IMR-90 (cell line): ENCODE measurements at regions not wholly inside any gene's neighbourhood (a gene's known extent, or its start where the extent isn't known, plus 50 kb on each side); places are given as distances from the start of the nearest gene placed in this dataset.

Experiments used
- ATAC-seq: fragments of 200-7000 bp; cut with Tn5 transposase; 2 replicates; pipeline ENCODE4 v1.9.1; 2020; ENCODE audit warnings: low read depth, mild to moderate bottlenecking, moderate library complexity
- BruUV-seq: library from RNA; stranded (reverse); fragments of 400-500 nt; replicated peaks from 2 replicates; lab custom pipeline; 2021; lab: Mats Ljungman, UMichigan
- CTCF ChIA-PET: fragments of 300-600 bp; formaldehyde crosslinking; extraction: SDS; loops from one replicate; lab custom pipeline; 2021; ENCODE audit warnings: antibody characterized with exemption; lab: Yijun Ruan, JAX
- POLR2A ChIA-PET: fragments of 300-600 bp; sonication (Branson Sonifier 250); formaldehyde crosslinking; loops from one replicate; lab custom pipeline; 2022; ENCODE audit warnings: antibody characterized with exemption; ENCODE audit not compliant: unreplicated experiment; lab: Charles Lee
- DNase-seq: peaks from one replicate; pipeline ENCODE4 v3.0.0; 2013
- H2AFZ ChIP-seq: replicated peaks from 2 replicates; pipeline ENCODE3; 2013; ENCODE audit warnings: low read length, mild to moderate bottlenecking; ENCODE audit not compliant: poor library complexity
- H2AK5ac ChIP-seq: 2 replicates; pipeline ENCODE4 v1.6.1; 2013; ENCODE audit warnings: low read depth, low read length, inconsistent platforms
- H2AK9ac ChIP-seq: replicated peaks from 2 replicates; pipeline ENCODE3; 2013; ENCODE audit warnings: mild to moderate bottlenecking, low read depth, low read length, moderate library complexity; ENCODE audit not compliant: poor library complexity
- H2BK120ac ChIP-seq: 2 replicates; pipeline ENCODE4 v1.6.1; 2013; ENCODE audit warnings: low read depth, low read length, inconsistent platforms
- H2BK15ac ChIP-seq: 3 replicates; pipeline ENCODE4 v1.6.1; 2013; ENCODE audit warnings: low read depth, low read length, inconsistent platforms
- H2BK20ac ChIP-seq: 2 replicates; pipeline ENCODE4 v1.6.1; 2013; ENCODE audit warnings: low read depth, mild to moderate bottlenecking, inconsistent platforms, low read length, moderate library complexity
- H2BK5ac ChIP-seq: 2 replicates; pipeline ENCODE4 v1.6.1; 2013; ENCODE audit warnings: mild to moderate bottlenecking, low read depth, low read length, inconsistent platforms; ENCODE audit not compliant: poor library complexity, severe bottlenecking
- H3K14ac ChIP-seq: replicated peaks from 2 replicates; pipeline ENCODE4 v1.6.1; 2013; ENCODE audit warnings: low read depth, low read length, inconsistent platforms
- H3K18ac ChIP-seq: 2 replicates; pipeline ENCODE4 v1.6.1; 2013; ENCODE audit warnings: low read depth, low read length, control low read depth
- H3K23ac ChIP-seq: 2 replicates; pipeline ENCODE4 v1.6.1; 2013; ENCODE audit warnings: low read depth, low read length, inconsistent platforms
- H3K27ac ChIP-seq: 2 replicates; pipeline ENCODE4 v1.5.1; 2013; ENCODE audit warnings: mild to moderate bottlenecking, control low read depth, low read length; ENCODE audit not compliant: insufficient read depth
- H3K27me3 ChIP-seq: 2 replicates; pipeline ENCODE4 v1.6.1; 2013; ENCODE audit warnings: low read length; ENCODE audit not compliant: control insufficient read depth, insufficient read depth
- H3K36me3 ChIP-seq: 2 replicates; pipeline ENCODE4 v1.6.1; 2013; ENCODE audit warnings: low read length, mixed read lengths; ENCODE audit not compliant: control insufficient read depth, insufficient read depth
- H3K4ac ChIP-seq: 2 replicates; pipeline ENCODE4 v1.6.1; 2013; ENCODE audit warnings: low read depth, low read length, inconsistent platforms
- H3K4me1 ChIP-seq: 2 replicates; pipeline ENCODE4 v1.6.1; 2013; ENCODE audit warnings: low read length, mixed read lengths; ENCODE audit not compliant: control insufficient read depth, insufficient read depth
- H3K4me2 ChIP-seq: 2 replicates; pipeline ENCODE4 v1.6.1; 2013; ENCODE audit warnings: low read depth, mild to moderate bottlenecking, control low read depth, low read length, moderate library complexity
- H3K4me3 ChIP-seq: 2 replicates; pipeline ENCODE4 v1.5.1; 2013; ENCODE audit warnings: low read depth, mild to moderate bottlenecking, control low read depth, low read length, moderate library complexity; ENCODE audit not compliant: insufficient read depth
- H3K56ac ChIP-seq: 2 replicates; pipeline ENCODE4 v1.6.1; 2013; ENCODE audit warnings: low read length, inconsistent platforms; ENCODE audit not compliant: insufficient read depth; ENCODE audit errors: extremely low read depth
- H3K79me1 ChIP-seq, 2 experiments: 2 replicates each; pipeline ENCODE4 v1.6.1; 2013; ENCODE audit warnings: low read length in 2 of 2, inconsistent platforms in 1 of 2, low read depth in 1 of 2
- H3K9ac ChIP-seq: 2 replicates; pipeline ENCODE4 v1.6.1; 2013; ENCODE audit warnings: low read depth, low read length, control low read depth
- H3K9me1 ChIP-seq: 2 replicates; pipeline ENCODE4 v1.6.1; 2013; ENCODE audit warnings: low read length, inconsistent platforms; ENCODE audit not compliant: insufficient read depth
- H3K9me3 ChIP-seq: 2 replicates; pipeline ENCODE4 v1.6.1; 2013; ENCODE audit warnings: low read length; ENCODE audit not compliant: control insufficient read depth, insufficient read depth
- H4K20me1 ChIP-seq: 2 replicates; pipeline ENCODE4 v1.6.1; 2013; ENCODE audit warnings: low read length, inconsistent platforms; ENCODE audit not compliant: insufficient read depth
- H4K5ac ChIP-seq: 2 replicates; pipeline ENCODE4 v1.6.1; 2013; ENCODE audit warnings: mild to moderate bottlenecking, low read depth, low read length, control low read depth
- H4K8ac ChIP-seq, 2 experiments: 2 replicates each; pipeline ENCODE4 v1.6.1; 2013; ENCODE audit warnings: low read depth in 2 of 2, low read length in 2 of 2, control low read depth in 1 of 2, inconsistent platforms in 1 of 2
- H4K91ac ChIP-seq: 2 replicates; pipeline ENCODE4 v1.6.1; 2013; ENCODE audit warnings: low read depth, low read length, inconsistent platforms; ENCODE audit not compliant: insufficient read depth
- CEBPB ChIP-seq: IDR thresholded peaks from 2 replicates; pipeline ENCODE4 v1.6.1; 2012; ENCODE audit warnings: low read depth, low read length, improper control_type of control experiment
- FOS ChIP-seq: fragments of 150-350 bp; IDR thresholded peaks from 2 replicates; pipeline ENCODE4 v1.6.1; 2016; ENCODE audit warnings: low read depth, low read length
- MAFK ChIP-seq: IDR thresholded peaks from 2 replicates; pipeline ENCODE4 v1.6.1; 2012; ENCODE audit warnings: low read depth, low read length, improper control_type of control experiment
- MXI1 ChIP-seq: IDR thresholded peaks from 2 replicates; pipeline ENCODE4 v1.6.1; 2012; ENCODE audit warnings: low read depth, mild to moderate bottlenecking, low read length, moderate library complexity, borderline replicate concordance
- NFE2L2 ChIP-seq: fragments of 150-350 bp; IDR thresholded peaks from 2 replicates; pipeline ENCODE4 v1.6.1; 2016; ENCODE audit warnings: low read depth, mild to moderate bottlenecking, low read length
- RCOR1 ChIP-seq: IDR thresholded peaks from 2 replicates; pipeline ENCODE4 v1.6.1; 2012; ENCODE audit warnings: mild to moderate bottlenecking, low read length, improper control_type of control experiment; ENCODE audit not compliant: insufficient replicate concordance
- SMC3 ChIP-seq: fragments of 150-350 bp; IDR thresholded peaks from 2 replicates; pipeline ENCODE4 v1.6.1; 2016; ENCODE audit warnings: low read depth, mild to moderate bottlenecking, antibody characterized with exemption, low read length, moderate library complexity
- WGBS, 2 experiments: methylation state at CpG; one replicate each; pipeline versions ENCODE4 v1.1.5 to v1.1.7; 2013; ENCODE audit warnings: missing lambda C conversion rate in 2 of 2; ENCODE audit not compliant: insufficient read length in 1 of 2; ENCODE audit errors: extremely low coverage in 2 of 2; 5-methylcytosine and 5-hydroxymethylcytosine counted together
- dilution Hi-C: fragments of 300-500 bp; cut with HindIII; formaldehyde crosslinking; loops from one replicate; pipeline ENCODE4 v1.14.3; 2018; ENCODE audit warnings: low sequenced_read_pairs; ENCODE audit not compliant: unreplicated experiment
- in situ Hi-C: fragments of 300-500 bp; cut with MboI; formaldehyde crosslinking; loops from 3 replicates; pipeline ENCODE4 v1.14.3; 2019; ENCODE audit warnings: low sequenced_read_pairs, inconsistent platforms, mixed read lengths
- intact Hi-C: fragments of 100-400 bp; cut with micrococcal nuclease; formaldehyde crosslinking; loops from 2 replicates; pipeline ENCODE4 v1.10.0; 2022
- TF ChIP-seq, protein P1 (sequence below): fragments of 150-350 bp; IDR thresholded peaks from 2 replicates; pipeline ENCODE4 v1.6.1; 2017; ENCODE audit warnings: mild to moderate bottlenecking, antibody characterized with exemption, low read length, low read depth

DNA sequence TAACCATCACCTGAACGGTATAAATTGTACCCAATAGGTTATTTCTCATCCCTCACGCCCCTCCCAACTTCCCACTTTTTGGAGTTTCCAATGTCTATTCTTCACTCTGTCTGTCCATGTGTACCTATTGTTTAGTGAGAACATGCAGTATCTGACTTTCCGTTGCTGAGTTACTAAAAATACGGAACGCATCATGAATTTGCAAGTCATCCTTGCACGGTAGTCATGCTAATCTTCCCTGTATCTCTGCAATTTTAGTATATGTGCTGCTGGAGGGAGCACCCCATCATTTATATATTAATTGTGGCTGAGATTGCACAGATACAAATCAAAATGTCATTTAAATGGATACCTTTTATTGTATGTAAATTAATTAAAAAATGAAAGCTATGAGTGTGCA, 75.7 kb upstream of the SFMBT2 start:
- intact Hi-C loops (no loop called here), in situ Hi-C loops (no loop called here), dilution Hi-C loops (no loop called here)
- ATAC-seq (no peak), DNase-seq (no peak)
- H3K27me3 ChIP-seq = no peaks in the 10 kb centered on the region; the same call in 1 of the 2 replicates
- no peaks in the 10 kb centered on the region for H4K20me1 ChIP-seq
- no peak overlapping the region for H4K91ac ChIP-seq
- no TSS peak for BruUV-seq
- POLR2A ChIA-PET = no interaction called here
- no peaks in the 10 kb centered on the region for H3K36me3 ChIP-seq
- H3K18ac ChIP-seq = no peak overlapping the region
- no peak overlapping the region for H2AK5ac ChIP-seq
- H2BK20ac ChIP-seq = no peak overlapping the region
- H2AK9ac ChIP-seq = no peak overlapping the region
- no peak overlapping the region for H2AFZ ChIP-seq
- no peak overlapping the region for H2BK5ac ChIP-seq
- no peak overlapping the region for H3K4me2 ChIP-seq
- no peaks in the 10 kb centered on the region for H3K4me1 ChIP-seq
- TF ChIP-seq MXI1 = no peak
- no peak for TF ChIP-seq CEBPB
- TF ChIP-seq NFE2L2 = peak; percentile 46; the same call in 1 of the 2 replicates
- no peak for TF ChIP-seq MAFK
- TF ChIP-seq RCOR1 = no peak
- no peak for TF ChIP-seq FOS
- TF ChIP-seq SMC3 = no peak
- TF ChIP-seq, protein P1, sequence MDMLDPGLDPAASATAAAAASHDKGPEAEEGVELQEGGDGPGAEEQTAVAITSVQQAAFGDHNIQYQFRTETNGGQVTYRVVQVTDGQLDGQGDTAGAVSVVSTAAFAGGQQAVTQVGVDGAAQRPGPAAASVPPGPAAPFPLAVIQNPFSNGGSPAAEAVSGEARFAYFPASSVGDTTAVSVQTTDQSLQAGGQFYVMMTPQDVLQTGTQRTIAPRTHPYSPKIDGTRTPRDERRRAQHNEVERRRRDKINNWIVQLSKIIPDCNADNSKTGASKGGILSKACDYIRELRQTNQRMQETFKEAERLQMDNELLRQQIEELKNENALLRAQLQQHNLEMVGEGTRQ = no peak
- H3K27ac ChIP-seq = no peak overlapping the region
- H2BK15ac ChIP-seq = no peak overlapping the region
- no peaks in the 10 kb centered on the region for H3K9me1 ChIP-seq
- H2BK120ac ChIP-seq = no peak overlapping the region
- H3K4me3 ChIP-seq = no peak overlapping the region
- H3K56ac ChIP-seq = no peak overlapping the region
- H4K8ac ChIP-seq = no peak overlapping the region
- WGBS, 2 experiments = no CpG with 5 or more reads among the region's 6 CpGs
- no peaks in the 10 kb centered on the region for H3K79me1 ChIP-seq
- CTCF ChIA-PET = no interaction called here
- no peak overlapping the region for H3K23ac ChIP-seq
- H3K14ac ChIP-seq = no peak overlapping the region
- no peak overlapping the region for H4K5ac ChIP-seq
- no peak overlapping the region for H3K9ac ChIP-seq
- no peaks in the 10 kb centered on the region for H3K9me3 ChIP-seq
- no peak overlapping the region for H3K4ac ChIP-seq
